ENCODE measurements at regions not wholly inside any gene's neighbourhood (a gene's known extent, or its start where the extent isn't known, plus 50 kb on each side); places are given as distances from the start of the nearest gene placed in this dataset.

- TF ChIP-seq YY1 (IDR thresholded peaks at IDR 0.05; ENCODE audit: insufficient read depth, insufficient read length), result no peak
- no peak for TF ChIP-seq ZNF274 (IDR thresholded peaks at IDR 0.05; ENCODE audit: low read depth, low read length)
Observed at GRCh38 chr12:115760231-115760630, 517.3 kb downstream of the MED13L start.

Data from NT2/D1 (cell line).